NCI-H1092 (cell line): ENCODE measurements at regions not wholly inside any gene's neighbourhood (a gene's known extent, or its start where the extent isn't known, plus 50 kb on each side); places are given as distances from the start of the nearest gene placed in this dataset.

Source experiments
- DNase-seq: peaks from one replicate; lab custom pipeline; 2025; lab: John Stamatoyannopoulos, UW

DNA sequence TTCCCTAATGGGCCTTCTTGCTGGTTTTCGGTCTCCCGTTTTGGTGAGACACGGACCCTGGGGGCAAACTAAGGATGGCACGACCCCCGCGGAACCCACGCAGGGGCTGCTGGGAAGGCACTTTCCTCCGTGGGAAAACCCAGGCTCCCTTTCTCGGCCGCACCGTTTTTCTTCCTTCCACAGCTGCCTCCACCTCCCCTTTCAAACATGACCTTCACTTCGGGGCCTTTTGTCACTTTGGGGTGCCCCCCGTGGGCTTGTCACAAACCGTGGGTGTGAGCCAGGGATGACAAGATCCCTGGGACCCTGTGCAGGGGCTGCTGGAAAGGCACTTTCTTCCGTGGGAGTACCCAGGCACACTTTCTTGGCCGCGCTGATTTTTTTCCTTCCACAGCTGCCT, 268.7 kb downstream of the ALG10 start:
- no peak for DNase-seq

DNA sequence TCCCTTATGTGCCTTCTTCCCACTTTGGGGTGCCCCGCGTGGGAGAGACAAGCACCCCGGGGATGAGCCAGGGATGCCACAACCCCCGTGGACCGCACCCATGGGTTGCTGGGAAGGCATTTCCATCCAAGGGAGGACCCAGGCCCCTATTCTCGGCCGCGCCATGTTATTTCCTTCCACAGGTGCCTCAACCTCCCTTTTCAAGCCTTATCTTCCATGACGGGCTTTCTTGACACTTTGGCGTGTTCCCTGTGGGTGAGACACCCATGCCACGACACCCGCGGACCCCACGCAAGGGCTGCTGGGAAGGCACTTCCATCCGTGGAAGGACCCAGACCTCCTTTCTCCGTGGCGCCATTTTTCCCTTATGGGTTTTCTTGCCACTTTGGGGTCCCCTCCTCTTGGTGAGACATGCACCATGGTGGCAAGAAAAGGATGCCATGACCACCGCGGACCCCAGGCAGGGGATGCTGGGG, 269.2 kb downstream of the ALG10 start:
- no peak for DNase-seq

DNA sequence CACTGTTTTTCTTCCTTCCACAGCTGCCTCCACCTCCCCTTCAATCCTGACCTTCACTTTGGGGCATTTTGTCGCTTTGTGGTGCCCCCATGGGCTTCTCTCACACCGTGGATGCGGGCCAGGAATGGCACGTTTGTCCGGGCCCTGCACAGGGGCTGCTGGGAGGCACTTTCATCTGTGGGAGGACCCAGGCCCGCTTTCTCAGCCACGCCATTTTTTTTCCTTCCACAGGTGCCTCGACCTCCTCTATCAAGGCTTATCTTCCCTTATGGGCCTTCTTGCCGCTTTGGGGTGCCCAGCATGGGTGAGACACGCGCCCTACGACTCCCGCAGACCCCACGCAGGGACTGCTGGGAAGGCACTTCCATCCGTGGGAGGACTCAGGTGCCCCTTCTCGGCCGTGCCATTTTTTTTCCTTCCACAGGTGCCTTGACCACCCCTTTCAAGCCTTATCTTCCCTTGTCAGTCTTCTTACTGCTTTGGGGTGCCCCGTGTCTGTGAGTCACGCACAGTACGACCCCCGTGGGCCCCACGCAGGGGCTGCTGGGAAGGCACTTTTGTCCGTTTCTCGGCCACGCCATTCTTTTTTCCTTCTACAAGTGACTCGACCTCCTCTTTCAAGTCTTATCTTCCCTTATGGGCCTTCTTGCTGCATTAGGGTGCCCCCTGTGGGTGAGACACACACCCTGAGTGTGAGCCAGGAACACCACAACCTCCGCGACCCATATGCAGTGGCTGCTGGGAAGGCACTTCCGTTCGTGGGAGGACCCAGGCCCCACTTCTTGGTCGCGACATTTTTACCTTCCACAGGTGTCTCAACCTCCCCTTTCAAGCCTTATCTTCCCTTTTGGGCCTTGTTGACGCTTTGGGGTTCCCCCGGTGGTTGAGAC, 270.7 kb downstream of the ALG10 start:
- no peak for DNase-seq

DNA sequence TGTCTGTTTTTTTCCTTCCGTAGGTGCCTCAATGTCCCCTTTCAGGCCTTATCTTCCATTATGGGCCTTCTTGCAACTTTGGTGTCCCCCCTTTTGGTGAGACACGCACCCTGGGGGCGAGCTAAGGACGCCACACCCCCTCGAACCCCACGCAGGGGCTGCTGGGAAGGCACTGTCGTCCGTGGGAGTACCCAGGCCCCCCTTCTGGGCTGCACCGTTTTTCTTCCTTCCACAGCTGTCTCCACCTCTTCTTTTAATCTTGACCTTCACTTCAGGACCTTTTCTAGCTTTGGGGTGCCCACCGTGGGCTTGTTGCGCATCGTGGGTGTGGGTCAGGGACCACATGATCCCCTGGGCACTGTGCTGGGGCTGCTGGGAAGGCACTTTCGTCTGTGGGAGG, 271.8 kb downstream of the ALG10 start:
- no peak for DNase-seq

DNA sequence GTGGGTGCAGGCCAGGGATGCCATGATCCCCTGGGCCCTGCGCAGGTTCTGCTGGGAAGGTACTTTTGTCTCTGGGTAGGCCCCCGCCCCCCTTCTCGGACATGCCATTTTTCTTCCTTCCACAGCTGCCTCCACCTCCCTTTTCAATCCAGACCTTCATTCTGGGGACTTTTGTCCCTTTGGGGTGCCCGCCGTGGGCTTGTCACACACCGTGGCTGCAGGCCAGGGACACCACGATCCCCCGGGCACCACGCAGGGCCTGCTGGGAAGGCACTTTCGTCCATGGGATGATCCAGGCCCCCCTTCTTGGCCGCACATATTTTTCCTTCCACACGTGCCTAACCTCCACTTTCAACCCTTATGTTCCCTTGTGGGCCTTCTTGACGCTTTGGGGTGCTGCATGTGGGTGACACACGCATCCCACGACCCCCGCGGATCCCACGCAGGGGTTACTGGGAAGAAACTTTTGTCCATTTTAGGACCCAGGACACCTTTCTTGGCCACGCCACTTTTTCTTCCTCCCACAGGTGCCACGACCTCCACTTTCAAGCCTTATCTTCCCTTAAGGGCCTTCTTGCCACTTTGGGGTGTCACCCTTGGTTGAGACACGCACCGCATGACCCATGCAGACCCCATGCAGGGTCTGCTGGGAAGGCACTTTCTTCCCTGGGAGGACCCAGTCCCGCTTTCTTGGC, 272.5 kb downstream of the ALG10 start:
- DNase-seq = no peak

DNA sequence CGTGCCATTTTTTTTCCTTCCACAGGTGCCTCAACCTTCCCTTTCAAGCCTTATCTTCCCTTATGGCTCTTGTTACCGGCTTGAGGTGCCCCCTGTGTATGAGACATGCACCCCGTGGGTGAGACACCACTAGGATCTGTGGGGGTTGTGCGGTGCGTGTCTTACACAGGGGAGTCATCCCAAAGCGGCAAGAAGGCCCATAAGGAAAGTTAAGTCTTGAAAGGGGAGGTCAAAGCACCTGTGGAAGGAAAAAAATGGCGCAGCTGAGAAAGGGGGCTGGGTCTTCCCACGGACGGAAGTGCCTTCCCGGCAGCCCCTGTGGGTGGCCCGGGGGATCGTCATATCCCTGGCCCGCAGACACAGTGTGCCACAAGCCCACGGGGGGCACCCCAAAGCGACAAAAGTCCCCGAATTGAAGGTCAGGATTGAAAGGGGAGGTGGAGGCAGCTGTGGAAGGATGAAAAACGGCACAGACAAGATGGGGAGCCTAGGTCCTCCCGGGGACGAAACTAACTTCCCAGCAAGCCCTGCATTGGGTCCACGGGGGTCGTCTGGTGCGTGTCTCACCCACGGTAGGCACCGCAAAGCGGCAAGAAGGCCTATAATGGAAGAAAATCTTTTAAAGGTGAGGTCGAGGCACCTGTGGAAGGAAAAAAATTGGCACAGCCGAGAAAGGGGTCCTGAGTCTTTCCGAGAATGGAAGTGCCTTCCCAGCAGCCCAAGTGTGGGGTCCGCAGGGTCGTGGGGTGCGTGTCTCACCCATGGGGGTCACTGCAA, 273.3 kb downstream of the ALG10 start:
- no peak for DNase-seq

DNA sequence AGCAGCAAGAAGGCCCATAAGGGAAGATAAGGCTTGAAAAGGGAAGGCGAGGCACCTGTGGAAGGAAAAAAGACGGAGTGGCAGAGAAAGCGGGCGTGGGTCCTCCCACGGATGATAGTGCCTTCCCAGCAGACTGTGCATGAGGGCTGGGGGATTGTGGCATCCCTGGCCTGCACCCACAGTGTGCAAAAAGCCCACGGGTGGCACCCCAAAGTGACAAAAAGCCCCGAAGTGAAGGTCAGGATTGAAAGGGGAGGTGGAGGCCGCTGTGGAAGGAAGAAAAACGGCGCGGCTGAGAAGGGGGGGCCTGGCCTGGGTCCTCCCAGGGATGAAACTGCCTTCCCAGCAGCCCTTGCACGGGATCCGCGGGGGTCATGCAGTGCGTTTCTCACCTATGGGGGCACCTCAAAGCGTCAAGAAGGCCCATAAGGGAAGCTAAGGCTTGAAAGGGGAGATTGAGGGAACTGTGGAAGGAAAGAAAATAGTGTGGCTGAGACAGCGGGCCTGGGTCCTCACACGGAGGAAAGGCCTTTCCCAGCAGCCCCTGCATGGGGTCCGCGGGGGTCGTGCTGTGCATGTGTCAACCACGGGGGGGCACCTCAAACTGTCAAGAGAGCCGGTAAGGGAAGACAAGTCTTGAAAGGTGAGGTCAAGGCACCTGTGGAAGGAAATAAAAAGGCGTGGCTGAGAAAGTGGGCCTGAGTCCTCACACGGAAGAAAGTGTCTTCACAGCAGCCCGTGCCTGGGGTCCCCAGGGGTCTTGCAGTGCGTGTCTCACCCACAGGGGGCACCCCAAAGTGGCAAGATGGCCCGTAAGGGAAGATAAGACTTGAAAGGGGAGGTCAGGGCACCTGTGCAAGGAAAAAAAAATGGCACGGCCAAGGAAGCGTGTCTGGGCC, 274.1 kb downstream of the ALG10 start:
- no peak for DNase-seq

DNA sequence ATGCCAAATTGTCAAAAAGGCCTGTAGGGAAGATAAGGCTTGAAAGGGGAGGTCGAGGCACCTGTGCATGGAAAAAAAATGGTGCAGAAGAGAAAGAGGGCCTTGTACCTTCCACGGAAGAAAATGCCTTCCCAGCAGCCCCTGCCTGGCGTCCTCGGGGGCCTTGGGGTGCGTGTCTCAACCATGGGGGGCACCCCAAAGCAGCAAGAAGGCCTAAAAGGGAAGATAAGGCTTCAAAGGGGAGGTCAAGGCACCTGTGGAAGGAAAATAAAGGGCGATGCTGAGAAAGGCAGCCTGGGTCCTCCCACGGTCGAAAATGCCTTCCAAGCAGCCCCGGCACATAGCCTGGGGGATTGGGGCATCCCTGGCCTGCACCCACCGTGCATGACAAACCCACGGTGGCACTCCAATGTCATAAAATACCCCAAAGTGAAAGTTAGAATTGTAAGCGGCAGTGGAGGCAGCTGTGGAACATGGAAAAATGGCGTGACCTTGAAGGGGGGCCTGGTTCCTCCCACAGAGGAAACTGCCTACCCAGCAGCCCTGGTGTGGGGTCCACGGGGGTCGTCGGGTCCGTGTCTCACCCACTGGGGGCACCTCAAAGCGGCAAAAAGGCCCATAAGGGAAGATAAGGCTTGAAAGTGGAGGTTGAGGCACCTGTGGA, 275.0 kb downstream of the ALG10 start:
- no peak for DNase-seq

DNA sequence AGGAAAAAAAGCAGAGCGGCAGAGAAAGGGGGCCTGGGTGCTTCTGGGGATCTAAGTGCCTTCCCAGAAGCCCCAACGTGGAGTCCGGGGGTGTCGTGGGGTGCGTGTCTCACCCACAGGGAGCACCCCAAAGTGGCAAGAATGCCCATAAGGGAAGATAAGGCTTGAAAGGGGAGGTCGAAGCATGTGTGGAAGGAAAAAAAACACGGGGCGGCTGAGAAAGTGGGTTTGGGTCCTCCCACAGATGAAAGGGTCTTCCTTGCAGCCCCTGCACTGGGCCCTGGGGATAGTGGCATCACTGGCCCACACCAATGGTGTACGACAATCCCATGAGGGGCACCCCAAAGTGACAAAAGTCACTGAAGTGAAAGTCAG, 275.5 kb downstream of the ALG10 start:
- no peak for DNase-seq

DNA sequence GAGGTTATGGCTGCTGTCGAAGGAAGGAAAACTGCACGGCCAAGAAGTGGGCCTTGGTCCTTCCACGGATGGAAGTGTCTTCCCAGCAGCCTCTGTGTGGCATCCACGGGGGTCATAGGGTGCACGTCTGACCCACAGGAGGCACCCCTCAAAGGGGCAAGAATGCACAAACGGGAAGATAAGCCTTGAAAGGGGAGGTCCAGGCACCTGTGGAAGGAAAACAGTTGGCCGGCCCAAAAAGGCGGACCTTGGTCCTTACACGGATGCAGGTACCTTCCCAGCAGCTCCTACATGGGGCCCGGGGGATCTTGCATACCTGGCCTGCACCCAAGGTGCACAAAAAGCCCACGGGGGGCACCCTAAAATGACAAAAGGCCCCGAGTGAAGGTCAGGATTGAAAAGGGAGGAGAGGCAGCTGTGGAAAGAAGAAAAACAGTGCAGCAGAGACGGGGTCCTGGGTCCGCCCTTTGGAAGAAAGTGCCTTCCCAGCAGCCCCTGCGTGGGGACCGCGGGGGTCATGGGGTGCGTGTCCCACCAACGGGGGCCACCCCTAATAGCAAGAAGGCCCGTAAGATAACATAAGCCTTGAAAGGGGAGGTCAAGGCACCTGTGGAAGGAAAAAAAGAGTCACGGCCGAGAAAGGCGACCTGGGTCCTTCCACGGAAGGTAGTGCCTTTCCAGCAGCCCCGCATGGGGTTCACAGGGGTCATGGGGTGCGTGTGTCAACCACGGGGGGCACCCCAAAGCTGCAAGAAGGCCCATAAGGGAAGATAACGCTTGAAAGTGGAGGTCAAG, 276.1 kb downstream of the ALG10 start:
- no peak for DNase-seq

DNA sequence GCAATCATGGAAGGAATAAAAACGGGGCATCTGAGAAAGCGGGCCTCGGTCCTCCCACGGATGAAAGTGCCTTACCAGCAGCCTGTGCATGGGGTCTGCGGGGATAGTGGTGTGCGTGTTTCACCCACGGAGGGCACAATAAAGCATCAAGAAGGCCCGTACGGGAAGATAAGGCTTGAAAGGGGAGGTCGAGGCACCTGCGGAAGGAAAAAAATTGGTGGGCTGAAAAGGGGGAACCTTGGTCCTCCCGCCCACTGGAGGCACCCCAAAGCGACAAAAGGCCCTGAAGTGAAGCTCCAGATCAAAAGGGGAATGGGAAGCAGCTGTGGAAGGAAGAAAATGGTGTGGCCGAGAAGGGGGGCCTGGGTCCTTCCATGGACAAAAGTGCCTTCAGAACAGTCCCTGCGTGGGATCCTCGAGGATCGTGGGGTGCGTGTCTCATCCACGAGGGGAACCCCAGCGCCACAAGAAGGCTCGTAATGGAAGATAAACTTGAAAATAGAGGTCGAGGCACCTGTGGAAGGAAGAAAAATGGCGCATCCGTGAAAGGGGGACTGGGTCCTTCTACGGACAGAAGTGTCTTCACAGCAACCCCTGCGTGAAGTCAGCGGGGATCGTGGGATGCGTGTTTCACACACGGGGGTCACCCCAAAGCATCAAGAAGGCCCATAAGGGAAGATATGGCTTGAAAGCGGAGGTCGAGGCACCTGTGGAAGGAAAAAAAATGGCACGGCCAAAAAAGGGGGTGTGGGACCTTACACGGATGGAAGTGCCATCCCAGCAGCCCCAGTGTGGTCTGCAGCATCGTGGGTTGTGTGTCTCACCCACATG, 276.9 kb downstream of the ALG10 start:
- DNase-seq = no peak

DNA sequence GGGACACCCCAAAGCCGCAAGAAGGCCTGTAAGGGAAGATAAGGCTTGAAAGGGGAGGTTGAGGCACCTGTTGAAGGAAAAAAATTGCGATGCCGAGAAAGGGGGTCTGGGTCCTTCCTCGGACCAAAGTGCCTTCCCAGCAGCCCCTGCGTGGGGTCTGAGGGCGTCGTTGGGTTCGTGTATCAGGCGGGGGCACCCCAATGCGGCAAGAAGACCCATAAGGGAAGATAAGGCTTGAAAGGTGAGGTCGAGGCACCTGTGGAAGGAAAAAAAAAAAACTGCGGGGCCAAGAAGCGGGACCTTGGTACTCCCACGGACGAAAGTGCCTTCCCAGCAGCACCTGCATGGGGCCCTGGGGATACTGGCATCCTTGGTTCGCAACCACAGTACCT, 277.5 kb downstream of the ALG10 start:
- DNase-seq = no peak

DNA sequence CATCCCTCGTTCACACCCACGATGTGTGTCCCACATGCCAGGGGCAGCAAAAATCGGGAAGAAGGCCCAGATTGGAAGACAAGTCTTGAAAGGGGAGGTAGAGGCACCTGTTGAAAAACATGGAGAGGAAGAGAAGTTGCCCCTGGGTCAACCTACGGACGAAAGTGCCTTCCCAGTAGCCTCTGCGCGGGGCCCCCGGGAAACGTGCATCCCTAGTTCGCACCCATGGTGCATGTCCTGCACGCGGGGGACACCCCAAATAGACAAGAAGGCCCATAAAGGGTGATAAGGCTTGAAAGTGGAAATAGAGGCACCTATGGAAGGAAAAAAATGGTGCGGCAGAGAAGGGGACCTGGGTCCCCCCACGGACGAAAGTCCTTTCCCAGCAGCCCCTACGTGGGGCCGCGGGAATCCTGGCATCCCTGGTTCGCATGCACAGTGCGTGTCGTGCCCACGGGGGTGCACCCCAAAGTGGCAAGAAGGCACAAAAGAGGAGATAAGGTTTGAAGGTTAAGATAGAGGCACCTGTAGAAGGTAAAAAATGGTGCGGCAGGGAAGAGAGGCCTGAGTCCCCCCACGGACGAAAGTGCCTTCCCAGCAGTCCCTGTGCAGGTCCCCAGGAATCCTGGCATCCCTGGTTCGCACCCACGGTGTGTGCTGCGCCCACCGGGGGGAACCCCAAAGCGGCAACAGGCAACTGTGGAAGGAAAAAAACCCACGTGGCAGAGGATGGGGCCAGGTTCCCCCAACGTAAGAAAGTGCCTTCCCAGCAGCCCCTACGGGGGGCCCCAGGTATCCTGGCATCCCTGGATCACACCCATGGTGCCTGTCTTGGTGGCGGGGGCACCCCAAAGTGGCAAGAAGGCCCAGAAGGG, 278.3 kb downstream of the ALG10 start:
- no peak for DNase-seq

DNA sequence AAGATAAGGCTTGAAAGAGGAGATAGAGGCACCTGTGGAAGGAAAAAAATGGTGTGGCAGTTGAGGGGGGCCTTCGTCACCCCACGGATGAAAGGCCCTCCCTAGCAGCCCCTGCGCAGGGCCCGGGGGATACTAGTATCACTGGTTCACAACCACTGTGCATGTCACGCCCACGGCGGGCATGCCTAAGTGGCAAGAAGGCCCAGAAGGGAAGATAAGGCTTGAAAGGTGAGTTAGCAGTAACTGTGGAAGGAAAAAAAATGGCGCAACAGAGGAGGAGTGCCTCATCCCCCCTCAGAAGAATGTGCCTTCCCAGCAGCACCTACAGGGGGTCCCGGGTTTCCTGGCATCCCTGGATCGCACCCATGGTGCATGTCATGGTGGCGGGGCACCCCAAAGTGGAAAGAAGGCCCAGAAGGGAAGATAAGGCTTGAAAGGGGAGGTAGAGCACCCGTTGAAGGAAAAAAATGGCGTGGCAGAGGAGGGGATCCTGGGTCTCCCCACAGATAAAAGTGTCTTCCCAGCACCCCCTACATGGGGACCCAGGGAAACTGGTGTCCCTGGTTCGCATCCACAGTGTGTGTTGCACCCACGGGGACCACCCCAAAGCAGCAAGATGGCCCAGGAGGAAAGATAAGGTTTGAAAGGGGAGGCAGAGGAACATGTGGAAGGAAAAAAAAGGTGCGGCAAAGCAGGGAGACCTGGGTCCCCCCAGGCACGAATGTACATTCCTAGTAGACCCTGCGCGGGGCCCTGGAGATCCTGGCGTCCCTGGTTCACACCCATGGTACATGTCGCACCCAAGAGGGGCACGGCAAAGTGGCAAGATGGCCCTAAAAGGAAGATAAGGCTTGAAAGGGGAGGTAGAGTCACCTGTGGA, 279.2 kb downstream of the ALG10 start:
- no peak for DNase-seq

DNA sequence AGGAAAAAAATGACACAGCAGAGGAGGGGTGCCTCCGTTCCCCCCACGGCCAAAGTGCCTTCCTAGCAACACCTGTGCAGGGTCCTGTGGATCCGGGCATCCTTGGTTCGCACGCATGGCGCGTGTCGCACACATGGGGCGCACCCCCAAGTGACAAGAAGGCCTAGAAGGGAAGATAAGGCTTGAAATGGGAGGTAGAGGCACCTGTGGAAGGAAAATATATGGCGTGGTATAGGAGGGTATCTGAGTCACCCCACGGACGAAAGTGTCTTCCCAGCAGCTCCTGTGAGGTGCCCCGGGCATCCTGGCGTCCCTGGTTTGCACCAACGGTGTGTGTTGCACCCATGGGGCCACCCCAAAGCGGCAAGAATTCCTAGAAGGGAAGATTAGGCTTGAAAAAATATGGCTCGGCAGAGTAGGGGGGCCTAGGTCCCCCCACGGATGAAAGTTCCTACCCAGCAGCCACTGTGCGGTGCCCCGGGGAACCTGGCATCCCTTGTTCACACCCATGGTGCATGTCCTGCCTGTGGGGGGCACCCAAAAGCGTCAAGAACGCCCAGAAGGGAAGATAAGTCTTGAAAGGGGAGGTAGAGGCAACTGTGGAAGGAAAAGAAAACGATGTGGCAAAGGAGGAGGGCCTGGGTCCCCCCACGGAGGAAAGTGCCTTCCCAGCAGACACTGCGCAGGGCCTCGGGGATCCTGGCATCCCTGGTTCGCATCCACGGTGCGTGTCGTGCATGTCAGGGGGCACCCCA, 280.0 kb downstream of the ALG10 start:
- no peak for DNase-seq

DNA sequence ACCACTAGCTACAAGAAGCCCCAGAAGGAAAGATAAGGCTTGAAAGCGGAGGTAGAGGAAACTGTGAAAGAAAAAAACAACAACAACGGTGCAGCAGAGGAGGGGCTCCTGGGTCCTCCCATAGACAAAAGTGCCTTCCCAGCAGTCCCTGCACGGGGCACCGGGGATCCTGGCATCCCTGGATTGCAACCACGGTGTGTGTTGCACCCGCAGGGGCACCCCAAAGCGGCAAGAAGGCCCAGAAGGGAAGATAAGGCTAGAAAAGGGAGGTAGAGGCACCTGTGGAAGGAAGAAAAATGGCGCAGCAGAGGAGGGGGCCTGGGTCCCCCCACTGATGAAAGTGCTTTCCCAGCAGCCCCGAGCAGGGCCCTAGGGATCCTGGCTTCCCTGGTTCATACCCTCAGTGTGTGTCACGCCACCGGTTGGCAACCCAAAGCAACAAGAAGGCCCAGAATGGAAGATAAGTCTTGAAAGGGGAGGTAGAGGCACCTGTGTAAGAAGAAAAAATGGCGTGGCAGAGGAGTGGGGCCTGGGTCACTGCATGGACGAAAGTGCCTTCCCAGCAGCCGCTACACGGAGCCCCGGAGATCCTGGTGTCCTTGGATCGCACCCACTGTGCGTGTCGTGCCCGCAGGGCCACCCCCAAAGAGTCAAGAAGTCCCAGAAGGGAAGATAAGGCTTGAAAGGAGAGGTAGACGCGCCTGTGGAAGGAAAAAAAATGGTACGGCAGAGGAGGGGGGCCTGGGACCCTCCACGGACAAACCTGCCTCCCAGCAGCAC, 281.0 kb downstream of the ALG10 start:
- no peak for DNase-seq
